VCaP (cell line): ENCODE measurements at regions not wholly inside any gene's neighbourhood (a gene's known extent, or its start where the extent isn't known, plus 50 kb on each side); places are given as distances from the start of the nearest gene placed in this dataset.

Experiments
- H3K27ac ChIP-seq: fragments of 450-650 bp; 2 replicates; pipeline ENCODE4 v1.5.1; 2017
- CTCF ChIP-seq: fragments of 450-650 bp; conservative IDR thresholded peaks from 2 replicates; pipeline ENCODE4 v1.5.1; 2017; ENCODE audit warnings: mild to moderate bottlenecking, moderate library complexity

- no peak overlapping the region for H3K27ac ChIP-seq
- no peak for TF ChIP-seq CTCF
These were observed 517.2 kb upstream of the ACVR2A start for GRCh38 chr2:147327613-147328012.

- no peak overlapping the region for H3K27ac ChIP-seq
- TF ChIP-seq CTCF: no peak
These were observed 518.8 kb upstream of the ACVR2A start for GRCh38 chr2:147325990-147326389.

- TF ChIP-seq CTCF: no peak
- H3K27ac ChIP-seq: no peak overlapping the region
These were observed 524.7 kb upstream of the ACVR2A start for GRCh38 chr2:147320146-147320545.

- H3K27ac ChIP-seq: no peak overlapping the region
- TF ChIP-seq CTCF: no peak
These were observed 533.8 kb upstream of the ACVR2A start for GRCh38 chr2:147311058-147311430.

- no peak for TF ChIP-seq CTCF
- no peak overlapping the region for H3K27ac ChIP-seq
These were observed 534.3 kb upstream of the ACVR2A start for GRCh38 chr2:147310335-147311057.

- TF ChIP-seq CTCF: no peak
- no peak overlapping the region for H3K27ac ChIP-seq
These were observed 547.0 kb upstream of the ACVR2A start for GRCh38 chr2:147297820-147298219.

GRCh38 chr2:147294825-147295392, 549.9 kb upstream of the ACVR2A start:
- H3K27ac ChIP-seq: no peak overlapping the region
- TF ChIP-seq CTCF: no peak
